Activated CD8-positive, alpha-beta memory T cell treated with anti-CD3 and anti-CD28 coated beads, Interleukin-2, amount 50 U/mL, for 24 hours (primary cell): ENCODE measurements at regions not wholly inside any gene's neighbourhood (a gene's known extent, or its start where the extent isn't known, plus 50 kb on each side); places are given as distances from the start of the nearest gene placed in this dataset.

Experiments used
- DNase-seq: peaks from one replicate; pipeline ENCODE4 v3.0.0-alpha.2; 2020; ENCODE audit errors: extremely low read depth

GRCh38 chr6:119604124-119604523 lies 254.6 kb upstream of the MAN1A1 start:
- no peak for DNase-seq

- DNase-seq: no peak
Measured at GRCh38 chr6:119603501-119603900, 253.9 kb upstream of the MAN1A1 start.

- DNase-seq: no peak
Measured at GRCh38 chr6:119602215-119603178, 252.9 kb upstream of the MAN1A1 start.

- no peak for DNase-seq
Measured at GRCh38 chr6:119598883-119599282, 249.3 kb upstream of the MAN1A1 start.

GRCh38 chr6:119594907-119595306 lies 245.3 kb upstream of the MAN1A1 start:
- DNase-seq: no peak

- no peak for DNase-seq
Measured at GRCh38 chr6:119591235-119591634, 241.7 kb upstream of the MAN1A1 start.

GRCh38 chr6:119590066-119590465 lies 240.5 kb upstream of the MAN1A1 start:
- DNase-seq: no peak

GRCh38 chr6:119587537-119587936 lies 238.0 kb upstream of the MAN1A1 start:
- DNase-seq: no peak

- no peak for DNase-seq
Measured at GRCh38 chr6:119586250-119586882, 236.8 kb upstream of the MAN1A1 start.

GRCh38 chr6:119584088-119584487 lies 234.5 kb upstream of the MAN1A1 start:
- DNase-seq: no peak

GRCh38 chr6:119581220-119581619 lies 231.7 kb upstream of the MAN1A1 start:
- no peak for DNase-seq

- no peak for DNase-seq
Measured at GRCh38 chr6:119575721-119576120, 226.2 kb upstream of the MAN1A1 start.

- DNase-seq: no peak
Measured at GRCh38 chr6:119568580-119568979, 219.0 kb upstream of the MAN1A1 start.

- no peak for DNase-seq
Measured at GRCh38 chr6:119566546-119567260, 217.1 kb upstream of the MAN1A1 start.

- no peak for DNase-seq
Measured at GRCh38 chr6:119565893-119566292, 216.3 kb upstream of the MAN1A1 start.

- DNase-seq: no peak
Measured at GRCh38 chr6:119562168-119562567, 212.6 kb upstream of the MAN1A1 start.

- no peak for DNase-seq
Measured at GRCh38 chr6:119559586-119559985, 210.0 kb upstream of the MAN1A1 start.

- no peak for DNase-seq
Measured at GRCh38 chr6:119557239-119557638, 207.7 kb upstream of the MAN1A1 start.

GRCh38 chr6:119552021-119552420 lies 202.5 kb upstream of the MAN1A1 start:
- no peak for DNase-seq

- DNase-seq: no peak
Measured at GRCh38 chr6:119547024-119547423, 197.5 kb upstream of the MAN1A1 start.

- no peak for DNase-seq
Measured at GRCh38 chr6:119545245-119545644, 195.7 kb upstream of the MAN1A1 start.
